ENCODE measurements at regions not wholly inside any gene's neighbourhood (a gene's known extent, or its start where the extent isn't known, plus 50 kb on each side); places are given as distances from the start of the nearest gene placed in this dataset.
A peak's percentile ranks its signal among the peaks of the same experiment; 100 is the strongest.

DNA sequence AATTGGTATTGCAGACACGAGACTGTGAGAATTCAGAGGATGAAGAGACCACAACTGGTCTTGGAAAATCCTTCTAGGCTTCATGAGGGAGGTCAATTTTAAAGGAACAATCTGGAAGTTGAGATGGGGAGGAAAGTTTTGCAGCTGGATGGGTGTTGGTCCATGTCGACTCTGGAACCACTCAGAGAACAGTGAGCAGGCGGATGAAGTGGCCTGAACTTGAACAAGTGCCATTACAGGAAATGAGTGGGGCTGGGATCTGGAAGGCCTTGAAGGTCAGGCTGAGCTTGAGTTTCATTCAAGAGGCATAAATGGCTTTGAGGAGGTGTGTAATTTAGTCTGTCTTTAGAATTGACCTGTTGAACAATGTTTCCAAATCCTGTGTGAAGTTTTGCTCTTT lies 140.9 kb downstream of the GALC start:
- no peaks in the 10 kb centered on the region for H3K36me3 ChIP-seq
- no peak overlapping the region for H3K4me3 ChIP-seq
- TF ChIP-seq, protein P1, sequence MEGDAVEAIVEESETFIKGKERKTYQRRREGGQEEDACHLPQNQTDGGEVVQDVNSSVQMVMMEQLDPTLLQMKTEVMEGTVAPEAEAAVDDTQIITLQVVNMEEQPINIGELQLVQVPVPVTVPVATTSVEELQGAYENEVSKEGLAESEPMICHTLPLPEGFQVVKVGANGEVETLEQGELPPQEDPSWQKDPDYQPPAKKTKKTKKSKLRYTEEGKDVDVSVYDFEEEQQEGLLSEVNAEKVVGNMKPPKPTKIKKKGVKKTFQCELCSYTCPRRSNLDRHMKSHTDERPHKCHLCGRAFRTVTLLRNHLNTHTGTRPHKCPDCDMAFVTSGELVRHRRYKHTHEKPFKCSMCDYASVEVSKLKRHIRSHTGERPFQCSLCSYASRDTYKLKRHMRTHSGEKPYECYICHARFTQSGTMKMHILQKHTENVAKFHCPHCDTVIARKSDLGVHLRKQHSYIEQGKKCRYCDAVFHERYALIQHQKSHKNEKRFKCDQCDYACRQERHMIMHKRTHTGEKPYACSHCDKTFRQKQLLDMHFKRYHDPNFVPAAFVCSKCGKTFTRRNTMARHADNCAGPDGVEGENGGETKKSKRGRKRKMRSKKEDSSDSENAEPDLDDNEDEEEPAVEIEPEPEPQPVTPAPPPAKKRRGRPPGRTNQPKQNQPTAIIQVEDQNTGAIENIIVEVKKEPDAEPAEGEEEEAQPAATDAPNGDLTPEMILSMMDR (IDR thresholded peaks at IDR 0.05; ENCODE audit: low read depth, low read length): no peak
- H3K27me3 ChIP-seq: no peaks in the 10 kb centered on the region
- H3K4me1 ChIP-seq (ENCODE audit: low read depth): no peaks in the 10 kb centered on the region
- no peak overlapping the region for H3K27ac ChIP-seq
- H3K9me3 ChIP-seq (ENCODE audit: low read depth): no peaks in the 10 kb centered on the region
- no peak for DNase-seq (ENCODE audit: low read depth in 1 of 2, low spot score in 1 of 2)

DNA sequence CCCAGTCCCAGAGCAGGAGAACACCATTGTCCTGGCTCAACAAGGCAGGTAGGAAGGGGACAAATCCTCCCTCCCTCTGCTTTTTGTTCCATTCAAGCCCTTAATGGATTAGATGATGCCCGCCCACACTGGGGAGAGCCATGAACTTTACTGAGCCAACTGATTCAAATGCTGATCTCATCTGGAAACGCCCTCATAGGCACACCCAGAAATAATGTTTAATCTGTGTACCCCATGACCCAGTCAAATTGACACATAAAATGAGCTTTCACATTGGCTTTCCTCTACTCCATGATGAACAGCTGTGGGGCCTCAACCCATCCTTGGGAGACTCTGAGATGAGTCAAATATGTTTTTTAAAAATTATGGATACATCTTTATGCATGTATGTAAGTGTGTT lies 141.8 kb downstream of the GALC start:
- no peak for DNase-seq (ENCODE audit: low read depth in 1 of 2, low spot score in 1 of 2)
- no peaks in the 10 kb centered on the region for H3K36me3 ChIP-seq
- no peaks in the 10 kb centered on the region for H3K4me1 ChIP-seq (ENCODE audit: low read depth)
- H3K4me3 ChIP-seq: no peak overlapping the region
- no peaks in the 10 kb centered on the region for H3K27me3 ChIP-seq
- no peak overlapping the region for H3K27ac ChIP-seq
- TF ChIP-seq, protein P1 (IDR thresholded peaks at IDR 0.05; ENCODE audit: low read depth, low read length): no peak
- no peaks in the 10 kb centered on the region for H3K9me3 ChIP-seq (ENCODE audit: low read depth)

DNA sequence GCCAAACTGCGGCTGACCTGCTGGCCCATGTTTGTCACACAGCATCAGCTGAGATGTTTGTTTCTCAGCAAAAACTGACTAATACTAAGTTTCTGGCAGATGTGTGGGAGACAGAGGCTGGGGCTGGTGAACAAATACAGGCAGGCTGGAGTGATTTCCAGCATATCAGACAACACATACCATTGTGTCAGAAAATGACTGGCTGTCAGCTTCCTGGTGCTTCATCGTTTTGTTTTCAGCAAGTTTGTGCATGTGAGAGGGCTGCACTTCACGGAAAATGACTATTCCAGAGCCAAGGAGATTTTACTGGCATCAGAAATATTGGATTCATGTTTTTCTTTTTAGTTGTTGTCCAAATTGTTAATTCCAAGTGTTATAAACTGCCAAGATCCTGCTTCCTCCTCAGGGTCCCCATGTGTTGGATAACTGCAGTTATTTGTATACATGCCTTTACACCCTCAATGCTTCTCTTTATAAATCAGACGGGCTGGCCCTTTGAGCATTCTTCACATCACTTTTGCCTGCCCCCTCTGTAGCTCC lies 145.7 kb downstream of the GALC start:
- Histone ChIP-seq H3K36me3 (no peaks in the 10 kb centered on the region), H3K4me3 (no peak overlapping the region), H3K4me1 (ENCODE audit: low read depth) (peaks cover 7% of the 10 kb centered on the region), H3K27me3 (no peaks in the 10 kb centered on the region), H3K27ac (no peak overlapping the region), H3K9me3 (ENCODE audit: low read depth) (no peaks in the 10 kb centered on the region)
- DNase-seq (ENCODE audit: low read depth in 1 of 2, low spot score in 1 of 2): no peak
- TF ChIP-seq, protein P1 (IDR thresholded peaks at IDR 0.05; ENCODE audit: low read depth, low read length): no peak

DNA sequence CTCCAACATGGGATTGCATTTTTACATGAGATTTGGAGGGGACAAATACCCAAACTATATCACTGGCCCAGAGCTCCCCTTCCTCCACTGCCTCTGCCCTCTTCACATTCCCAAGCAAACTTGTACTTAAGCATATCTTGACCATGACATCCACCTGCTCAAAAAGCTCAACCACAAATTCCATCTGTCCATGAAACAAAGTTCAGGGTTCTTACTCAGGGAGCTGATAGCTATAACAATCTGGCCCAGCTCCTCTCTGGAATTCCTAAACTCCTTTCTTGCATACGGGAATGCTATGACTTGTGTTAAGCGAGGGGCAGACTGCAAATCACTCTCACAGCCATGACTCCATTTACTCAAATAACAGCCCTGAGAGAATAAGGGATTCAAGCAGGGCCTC lies 152.1 kb downstream of the GALC start:
- H3K9me3 ChIP-seq (ENCODE audit: low read depth): no peaks in the 10 kb centered on the region
- no peak overlapping the region for H3K4me3 ChIP-seq
- no peak overlapping the region for H3K27ac ChIP-seq
- H3K4me1 ChIP-seq (ENCODE audit: low read depth): peaks cover 7% of the 10 kb centered on the region
- DNase-seq (ENCODE audit: low read depth in 1 of 2, low spot score in 1 of 2): no peak
- no peaks in the 10 kb centered on the region for H3K36me3 ChIP-seq
- TF ChIP-seq, protein P1 (IDR thresholded peaks at IDR 0.05; ENCODE audit: low read depth, low read length): no peak
- no peaks in the 10 kb centered on the region for H3K27me3 ChIP-seq

DNA sequence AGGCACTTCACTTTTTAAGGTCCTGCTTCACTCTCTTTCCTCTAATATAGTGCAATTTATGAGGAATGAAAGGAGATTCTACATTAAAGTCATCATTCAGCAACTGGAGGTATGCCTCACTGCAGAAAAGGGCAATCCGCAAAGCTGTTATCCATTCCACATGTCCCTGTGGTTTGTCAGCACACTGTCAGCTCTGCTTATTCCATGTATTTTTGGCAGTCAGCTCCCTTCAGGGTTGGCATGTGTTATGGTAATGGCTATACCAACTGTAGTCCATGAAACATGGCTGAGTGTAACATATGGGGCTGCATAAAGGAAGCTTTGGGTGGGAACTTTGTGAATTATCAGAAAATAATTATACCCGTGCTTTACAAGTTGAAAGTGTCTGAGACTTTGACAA lies 154.1 kb downstream of the GALC start:
- no peak overlapping the region for H3K27ac ChIP-seq
- peaks cover 5% of the 10 kb centered on the region for H3K4me1 ChIP-seq (ENCODE audit: low read depth)
- H3K9me3 ChIP-seq (ENCODE audit: low read depth): no peaks in the 10 kb centered on the region
- TF ChIP-seq, protein P1 (IDR thresholded peaks at IDR 0.05; ENCODE audit: low read depth, low read length): no peak
- H3K27me3 ChIP-seq: no peaks in the 10 kb centered on the region
- no peak overlapping the region for H3K4me3 ChIP-seq
- DNase-seq (ENCODE audit: low read depth in 1 of 2, low spot score in 1 of 2): peak in 1 of 2 donors; percentile 6
- H3K36me3 ChIP-seq: no peaks in the 10 kb centered on the region

DNA sequence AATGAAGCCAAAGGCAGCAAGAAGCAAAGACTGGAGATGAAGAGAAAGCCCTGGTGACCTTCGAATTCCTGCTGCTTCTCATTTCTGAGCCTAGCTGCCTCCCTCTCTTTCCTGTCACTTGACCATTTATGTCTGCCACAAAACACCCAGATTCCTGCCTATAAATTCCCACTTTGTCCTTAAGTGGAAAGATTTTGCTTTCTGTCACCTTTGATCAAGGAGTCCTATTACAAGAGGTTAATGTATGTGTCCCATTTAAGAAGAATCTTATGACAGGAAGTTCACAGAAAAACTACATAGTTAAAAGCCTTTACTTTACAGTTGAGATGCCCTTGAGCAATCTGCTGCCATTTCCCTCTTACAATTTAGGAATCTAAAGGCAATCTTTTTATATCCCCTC lies 155.7 kb downstream of the GALC start:
- no peaks in the 10 kb centered on the region for H3K9me3 ChIP-seq (ENCODE audit: low read depth)
- no peak overlapping the region for H3K27ac ChIP-seq
- TF ChIP-seq, protein P1 (IDR thresholded peaks at IDR 0.05; ENCODE audit: low read depth, low read length): no peak
- H3K36me3 ChIP-seq: no peaks in the 10 kb centered on the region
- H3K4me3 ChIP-seq: no peak overlapping the region
- no peak for DNase-seq (ENCODE audit: low read depth in 1 of 2, low spot score in 1 of 2)
- no peaks in the 10 kb centered on the region for H3K4me1 ChIP-seq (ENCODE audit: low read depth)
- H3K27me3 ChIP-seq: no peaks in the 10 kb centered on the region
